ENCODE measurements at regions not wholly inside any gene's neighbourhood (a gene's known extent, or its start where the extent isn't known, plus 50 kb on each side); places are given as distances from the start of the nearest gene placed in this dataset.

DNA sequence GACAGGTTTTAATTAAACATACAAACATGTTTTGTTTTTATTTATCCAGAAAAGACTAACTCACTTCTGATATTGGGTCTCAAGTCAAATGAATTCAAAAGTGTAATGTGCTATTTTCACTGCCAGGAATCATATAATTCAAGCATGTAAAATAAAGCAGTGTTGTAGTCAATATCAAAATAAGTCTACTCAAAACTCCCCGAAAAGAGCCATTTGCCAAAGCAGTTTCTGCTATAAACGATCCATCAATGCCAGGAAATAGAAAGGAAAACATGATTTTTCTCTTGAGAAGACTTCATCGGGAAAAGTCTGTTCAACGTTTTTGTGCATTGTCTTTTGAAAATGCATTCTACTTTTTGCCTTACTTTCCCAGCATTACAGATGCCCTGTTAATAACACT lies 633.3 kb downstream of the FAT4 start:
- intact Hi-C loops (cut with DNase I, micrococcal nuclease) = no loop called here
- no peak for ATAC-seq

GRCh38 chr4:125951261-125951887 lies 636.6 kb downstream of the FAT4 start:
- DNase-seq (no peak), ATAC-seq (no peak)
- intact Hi-C loops (cut with DNase I, micrococcal nuclease) = no loop called here

More for the DNA sequence above, 633.3 kb downstream of the FAT4 start:
- no peak for DNase-seq

DNA sequence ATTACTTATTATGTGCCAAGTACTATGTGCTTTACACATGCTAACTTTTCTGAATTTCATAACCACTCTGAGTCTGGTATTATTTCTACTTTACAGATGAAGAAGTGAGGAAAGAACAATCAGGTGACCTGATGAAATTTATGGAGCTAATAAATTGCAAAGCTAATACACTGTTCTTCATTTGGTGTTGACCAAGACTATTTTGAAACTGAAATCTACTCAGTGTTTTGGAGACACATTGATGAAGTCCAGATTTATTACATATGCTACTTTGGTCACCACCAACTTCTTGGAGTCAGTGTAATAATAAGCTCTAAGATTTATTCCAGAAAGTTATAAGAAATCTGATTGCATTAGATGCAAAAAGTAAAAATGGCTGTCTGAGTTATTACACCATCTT lies 637.9 kb downstream of the FAT4 start:
- DNase-seq (no peak), ATAC-seq (no peak)
- intact Hi-C loops (cut with DNase I, micrococcal nuclease) = no loop called here

DNA sequence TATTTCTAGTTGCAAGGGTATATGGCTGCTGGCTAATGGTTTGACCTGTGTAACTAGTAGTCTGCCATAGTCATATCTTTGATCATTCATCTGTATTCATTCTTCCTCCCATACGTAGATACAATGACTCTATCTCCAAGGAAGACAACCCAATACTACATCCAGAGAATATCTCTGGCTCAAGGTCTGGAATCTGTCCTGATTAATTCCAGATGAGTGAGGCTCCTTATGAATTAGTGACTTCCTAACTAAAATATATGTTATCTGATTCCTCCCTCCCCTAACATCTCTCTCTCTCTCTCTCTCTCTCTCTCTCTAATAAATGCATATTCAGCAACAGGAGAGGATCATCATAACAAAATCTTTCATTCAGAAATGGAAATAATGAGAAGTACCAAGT lies 641.5 kb downstream of the FAT4 start:
- ATAC-seq (no peak), DNase-seq (no peak)
- intact Hi-C loops (cut with DNase I, micrococcal nuclease) = no loop called here

DNA sequence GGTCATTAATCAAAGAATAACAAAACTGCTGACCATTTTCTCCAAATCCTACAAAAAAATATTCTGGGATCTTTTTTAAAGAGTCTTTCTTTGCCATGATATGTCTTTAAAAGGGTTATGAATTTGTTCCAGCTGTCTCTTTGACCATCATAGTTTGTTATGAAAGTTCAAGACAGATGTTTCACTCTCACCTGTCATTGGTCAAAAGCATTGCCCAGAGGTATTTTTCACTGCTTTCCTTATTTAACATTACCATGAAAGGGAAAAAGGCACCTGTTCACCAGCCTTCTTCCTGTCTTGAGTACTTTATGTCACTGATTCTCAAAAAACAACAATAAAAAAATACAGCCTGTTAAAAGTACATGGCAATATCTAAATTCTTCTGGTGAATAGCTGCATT lies 643.8 kb downstream of the FAT4 start:
- ATAC-seq (no peak), DNase-seq (no peak)
- intact Hi-C loops (cut with DNase I, micrococcal nuclease) = no loop called here

DNA sequence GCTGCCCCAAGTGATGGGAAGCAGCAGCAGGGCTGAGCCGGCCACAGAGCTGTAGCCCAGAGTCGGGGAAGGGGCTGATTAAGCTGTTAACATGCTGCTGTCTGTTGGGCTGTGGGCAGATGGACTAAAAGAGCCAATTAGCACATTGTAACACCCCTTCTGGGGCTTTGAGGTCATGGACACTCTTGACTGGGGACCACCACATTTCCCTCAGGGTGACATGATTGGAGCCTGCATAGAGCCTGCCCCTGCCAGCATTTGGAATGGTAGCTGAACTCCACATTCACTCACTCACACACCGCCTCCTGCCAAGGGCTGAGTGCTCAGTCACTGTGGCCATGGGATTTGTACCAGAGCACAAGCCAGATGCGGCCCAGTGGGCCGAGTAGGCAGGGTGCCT lies 646.9 kb downstream of the FAT4 start:
- no peak for ATAC-seq
- no peak for DNase-seq
- intact Hi-C loops (cut with DNase I, micrococcal nuclease) = no loop called here

DNA sequence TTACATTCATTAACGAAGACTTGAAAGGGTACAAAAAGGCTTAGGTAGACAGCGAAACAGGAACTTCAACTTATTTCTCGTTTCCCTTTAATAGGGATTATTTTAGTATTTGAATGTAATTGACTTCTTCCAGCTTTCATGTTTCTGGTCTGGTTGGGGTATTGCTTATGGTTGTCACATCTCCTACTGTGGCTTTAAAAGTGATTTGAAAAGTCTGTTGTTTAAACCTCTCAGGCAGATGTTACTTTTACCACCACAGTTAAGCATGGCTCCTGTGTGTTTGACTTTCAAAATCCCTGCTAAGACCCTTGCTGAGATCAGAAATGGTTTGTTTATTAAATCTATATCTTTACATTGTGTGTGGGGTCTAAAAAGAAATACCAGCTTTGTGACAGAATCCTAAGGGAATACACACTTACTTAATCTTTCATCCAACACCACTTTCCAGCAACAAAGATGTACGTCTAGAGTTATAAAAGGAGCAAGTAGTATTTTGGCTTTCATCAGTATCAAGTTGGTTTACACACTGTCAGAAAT lies 661.2 kb downstream of the FAT4 start:
- ATAC-seq = no peak
- intact Hi-C loops (cut with DNase I, micrococcal nuclease) = no loop called here
- no peak for DNase-seq

DNA sequence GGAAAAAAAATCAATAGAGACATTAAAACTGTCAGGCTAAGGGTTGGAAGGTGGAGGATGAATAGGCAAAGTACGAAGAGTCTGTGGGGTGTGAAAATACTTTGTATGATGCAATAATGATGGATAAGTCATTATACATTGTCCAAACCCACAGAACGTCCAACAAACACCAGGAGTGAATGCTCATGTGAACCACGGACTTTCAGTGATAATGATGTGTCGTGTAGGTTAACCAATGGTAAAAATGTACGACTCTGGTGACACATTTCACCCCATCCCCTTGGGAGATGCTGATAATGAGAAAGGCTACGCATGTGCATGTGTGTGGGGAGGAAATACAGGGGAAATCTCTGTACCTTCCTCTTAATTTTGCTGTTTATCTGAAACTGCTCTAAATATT lies 665.2 kb downstream of the FAT4 start:
- no peak for DNase-seq
- ATAC-seq = no peak
- intact Hi-C loops (cut with DNase I, micrococcal nuclease) = no loop called here

DNA sequence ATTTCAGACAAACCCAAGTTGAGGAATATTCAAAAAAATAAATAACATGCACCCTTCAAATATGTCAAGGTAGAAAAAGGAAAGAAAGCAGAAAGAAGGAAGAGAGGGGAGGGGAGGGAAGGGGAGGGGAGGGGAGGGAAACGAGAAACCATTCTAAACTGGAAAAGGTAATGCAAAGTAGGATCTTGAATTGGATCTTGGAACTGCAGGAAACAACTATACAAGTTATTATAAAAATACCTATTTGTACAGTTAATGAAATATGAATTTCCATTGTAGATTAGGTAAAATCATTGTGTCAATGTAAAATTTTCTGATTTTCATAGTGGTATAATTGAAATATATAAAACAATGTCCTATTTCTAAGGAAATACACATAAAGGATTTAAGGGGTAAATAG lies 668.4 kb downstream of the FAT4 start:
- DNase-seq (no peak), ATAC-seq (no peak)
- intact Hi-C loops (cut with DNase I, micrococcal nuclease) = no loop called here

DNA sequence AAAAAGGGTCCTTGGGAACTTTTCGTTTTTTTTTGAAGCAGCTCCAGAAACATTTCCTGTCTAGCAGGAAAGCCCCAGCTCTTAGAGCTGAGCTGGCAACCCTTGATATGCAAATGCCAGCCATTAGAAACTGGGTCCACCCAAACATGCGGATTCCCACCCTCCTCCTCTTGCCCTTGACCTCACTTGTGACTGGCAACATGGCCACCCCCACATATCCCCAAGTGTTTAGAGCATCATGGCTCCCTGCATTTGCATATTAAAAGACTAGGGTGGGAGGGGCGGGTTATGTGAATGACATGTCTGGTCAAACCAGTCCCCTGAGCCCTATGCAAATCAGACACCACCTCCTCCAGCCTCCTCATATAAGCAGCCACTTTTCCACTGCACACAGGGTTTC lies 671.1 kb downstream of the FAT4 start:
- no peak for ATAC-seq
- no peak for DNase-seq
- intact Hi-C loops (cut with DNase I, micrococcal nuclease) = no loop called here

- no peak for ATAC-seq
Observed at GRCh38 chr4:125986307-125986706, 671.6 kb downstream of the FAT4 start.

DNA sequence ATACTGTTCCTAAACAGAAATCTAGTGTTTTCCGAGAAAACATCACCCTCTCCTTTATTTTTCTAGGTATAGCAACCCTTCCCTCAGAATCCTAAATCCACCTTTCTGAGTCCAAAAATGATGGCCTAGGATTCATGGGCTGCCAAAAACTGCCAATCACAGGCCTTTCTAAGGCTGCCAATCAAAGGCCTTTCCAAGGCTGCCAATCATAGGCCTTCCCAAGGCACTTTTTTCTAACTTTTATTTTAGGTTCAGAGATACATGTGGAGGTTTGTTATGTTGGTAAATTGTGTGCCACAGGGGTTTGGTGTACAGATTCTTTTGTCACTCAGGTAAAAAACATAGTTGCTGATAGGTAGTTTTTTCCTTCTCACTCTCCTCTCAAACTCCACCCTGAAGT lies 673.7 kb downstream of the FAT4 start:
- no peak for DNase-seq
- ATAC-seq = no peak
- intact Hi-C loops (cut with DNase I, micrococcal nuclease) = no loop called here

More at GRCh38 chr4:125986307-125986706, 671.6 kb downstream of the FAT4 start:
- DNase-seq = no peak
- intact Hi-C loops (cut with DNase I, micrococcal nuclease) = no loop called here

DNA sequence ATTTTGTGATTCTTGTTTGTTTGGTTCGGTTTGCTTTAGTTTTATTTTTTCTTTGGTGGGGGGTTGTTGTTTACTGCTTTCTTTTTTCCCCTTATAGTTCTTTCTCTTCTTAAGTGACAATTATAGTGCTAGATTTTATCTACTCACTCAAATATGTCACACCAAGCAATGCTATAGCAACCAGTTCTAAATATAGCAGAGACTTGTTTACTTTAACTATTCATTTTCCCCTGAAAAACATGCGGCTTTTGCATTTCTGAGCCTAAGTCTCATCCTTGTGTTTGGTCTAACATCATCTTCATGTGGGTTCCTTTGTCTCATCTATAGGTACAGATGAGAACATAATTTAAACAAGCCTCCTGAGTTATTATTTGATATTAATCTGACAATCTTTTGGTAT lies 676.6 kb downstream of the FAT4 start:
- no peak for DNase-seq
- no peak for ATAC-seq
- intact Hi-C loops (cut with DNase I, micrococcal nuclease) = no loop called here

GRCh38 chr4:125992891-125993290 lies 678.1 kb downstream of the FAT4 start:
- ATAC-seq (no peak), DNase-seq (no peak)
- intact Hi-C loops (cut with DNase I, micrococcal nuclease) = no loop called here

GRCh38 chr4:125994024-125994423 lies 679.3 kb downstream of the FAT4 start:
- intact Hi-C loops (cut with DNase I, micrococcal nuclease) = no loop called here
- DNase-seq (no peak), ATAC-seq (no peak)

- ATAC-seq = no peak
- DNase-seq = no peak
- intact Hi-C loops (cut with DNase I, micrococcal nuclease) = no loop called here
Observed at GRCh38 chr4:125994430-125994829, 679.7 kb downstream of the FAT4 start.

GRCh38 chr4:126004941-126005340 lies 690.2 kb downstream of the FAT4 start:
- no peak for DNase-seq
- intact Hi-C loops (cut with DNase I, micrococcal nuclease) = no loop called here
- no peak for ATAC-seq

GRCh38 chr4:126007142-126007541 lies 692.4 kb downstream of the FAT4 start:
- ATAC-seq (no peak), DNase-seq (no peak)
- intact Hi-C loops (cut with DNase I, micrococcal nuclease) = no loop called here

DNA sequence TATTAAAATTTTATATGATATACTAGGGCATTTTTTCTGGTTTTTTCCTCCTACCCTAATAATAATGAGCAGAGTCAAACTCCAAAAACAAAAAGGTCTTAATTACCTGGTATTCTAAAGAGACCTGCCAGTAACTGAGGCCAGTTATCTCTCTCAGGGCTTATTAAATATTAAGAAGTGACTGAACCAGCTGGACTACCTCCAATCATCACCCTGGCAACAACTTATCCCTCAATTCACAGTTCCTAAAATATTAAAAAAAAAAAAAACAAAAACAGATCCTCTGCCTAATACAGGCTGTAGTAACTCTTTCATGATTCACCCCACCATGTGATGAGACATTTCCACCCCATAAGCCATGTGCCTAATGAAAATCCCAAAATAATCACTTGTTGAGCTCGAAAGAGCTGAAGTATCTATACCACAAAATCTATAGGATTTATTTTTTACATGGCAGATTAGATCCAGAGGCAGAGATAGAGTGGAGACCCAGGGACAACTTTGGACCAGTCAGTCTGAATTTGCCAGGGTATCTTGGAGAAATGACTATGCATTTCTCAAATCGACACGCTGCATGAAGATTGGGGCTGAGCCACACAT lies 698.0 kb downstream of the FAT4 start:
- ATAC-seq (no peak), DNase-seq (no peak)
- intact Hi-C loops (cut with DNase I, micrococcal nuclease) = no loop called here

DNA sequence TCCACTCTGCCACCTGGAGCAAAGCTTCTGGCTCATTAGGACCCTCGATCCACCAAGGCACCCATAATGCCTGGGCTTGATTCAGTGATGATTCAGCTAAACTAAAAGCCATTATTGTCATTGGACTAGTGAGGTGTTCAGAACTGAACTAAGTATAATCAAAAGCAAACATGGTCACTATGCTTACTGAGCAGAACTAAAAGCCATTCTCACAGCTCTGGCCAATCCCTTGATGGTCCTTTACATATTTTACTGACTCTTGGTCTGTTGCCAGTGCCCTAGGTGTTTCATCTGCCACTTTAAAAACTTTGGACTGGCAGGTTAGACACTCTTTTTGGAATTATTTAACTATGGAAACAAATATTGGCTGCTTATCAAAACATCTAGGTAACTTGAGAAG lies 703.5 kb downstream of the FAT4 start:
- ATAC-seq = no peak

DNA sequence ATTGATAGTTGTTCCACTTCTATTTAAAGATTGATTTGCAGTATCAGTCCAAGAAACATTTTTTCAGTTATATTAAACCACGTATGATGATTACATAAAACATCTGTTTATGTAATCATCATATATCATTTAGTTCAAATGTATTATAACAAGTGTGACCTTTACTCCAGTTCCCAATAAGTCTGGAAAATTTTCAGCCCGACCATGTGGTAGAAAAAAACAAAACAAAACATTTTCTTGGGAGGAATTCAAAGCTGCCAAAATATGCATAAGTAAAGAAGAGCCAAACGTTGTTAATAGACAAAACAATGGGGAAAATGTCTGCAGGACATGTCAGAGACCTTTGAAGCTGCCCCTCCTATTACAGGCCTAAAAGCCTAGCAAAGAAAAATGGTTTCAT lies 709.1 kb downstream of the FAT4 start:
- no peak for DNase-seq
- intact Hi-C loops (cut with DNase I, micrococcal nuclease) = no loop called here

More for the DNA sequence above, 703.5 kb downstream of the FAT4 start:
- no peak for DNase-seq
- intact Hi-C loops (cut with DNase I, micrococcal nuclease) = no loop called here

More for the DNA sequence above, 709.1 kb downstream of the FAT4 start:
- ATAC-seq = no peak
